ENCODE measurements at regions not wholly inside any gene's neighbourhood (a gene's known extent, or its start where the extent isn't known, plus 50 kb on each side); places are given as distances from the start of the nearest gene placed in this dataset.
"Not testable (repeated sequence)": the region's sequence is repeated elsewhere in the genome, so short reads cannot be mapped to it uniquely, and the experiment has no call there.

- no peak for DNase-seq
These were observed 108.2 kb upstream of the RAB12 start for GRCh38 chr18:8501044-8501443.

GRCh38 chr18:8503248-8503647 is 106.0 kb upstream of the RAB12 start:
- no peak for DNase-seq

GRCh38 chr18:8504424-8504823 is 104.8 kb upstream of the RAB12 start:
- no peak for DNase-seq

GRCh38 chr18:8504880-8505435 is 104.3 kb upstream of the RAB12 start:
- DNase-seq: no peak

- no peak for DNase-seq
These were observed 102.8 kb upstream of the RAB12 start for GRCh38 chr18:8506251-8507049.

GRCh38 chr18:8507361-8507760 is 101.9 kb upstream of the RAB12 start:
- no peak for DNase-seq

- no peak for DNase-seq
These were observed 101.1 kb upstream of the RAB12 start for GRCh38 chr18:8507915-8508705.

- no peak for DNase-seq
These were observed 96.0 kb upstream of the RAB12 start for GRCh38 chr18:8513249-8513648.

- no peak for DNase-seq
These were observed 94.8 kb upstream of the RAB12 start for GRCh38 chr18:8514409-8514808.

- no peak for DNase-seq
These were observed 93.9 kb upstream of the RAB12 start for GRCh38 chr18:8515142-8515865.

- no peak for DNase-seq
These were observed 92.6 kb upstream of the RAB12 start for GRCh38 chr18:8516371-8517250.

GRCh38 chr18:8517276-8517675 is 92.0 kb upstream of the RAB12 start:
- DNase-seq: no peak

- no peak for DNase-seq
These were observed 90.1 kb upstream of the RAB12 start for GRCh38 chr18:8519102-8519501.

- DNase-seq: no peak
These were observed 89.0 kb upstream of the RAB12 start for GRCh38 chr18:8520266-8520665.

- DNase-seq: no peak
These were observed 86.5 kb upstream of the RAB12 start for GRCh38 chr18:8522756-8523155.

- no peak for DNase-seq
These were observed 83.5 kb upstream of the RAB12 start for GRCh38 chr18:8525692-8526091.

GRCh38 chr18:8526332-8526731 is 82.9 kb upstream of the RAB12 start:
- DNase-seq: no peak

- DNase-seq: no peak
These were observed 79.6 kb upstream of the RAB12 start for GRCh38 chr18:8529609-8530008.

- DNase-seq: not testable (repeated sequence)
These were observed 78.2 kb upstream of the RAB12 start for GRCh38 chr18:8531084-8531483.

GRCh38 chr18:8536231-8536630 is 73.0 kb upstream of the RAB12 start:
- no peak for DNase-seq

- DNase-seq: no peak
These were observed 72.3 kb upstream of the RAB12 start for GRCh38 chr18:8536922-8537321.

GRCh38 chr18:8537400-8537799 is 71.8 kb upstream of the RAB12 start:
- no peak for DNase-seq

Measured in stimulated activated CD4-positive, alpha-beta T cell treated with anti-CD3 and anti-CD28 coated beads, Interleukin-4, amount 100 ng/mL, for 4 hours (primary cell).